ENCODE measurements at regions not wholly inside any gene's neighbourhood (a gene's known extent, or its start where the extent isn't known, plus 50 kb on each side); places are given as distances from the start of the nearest gene placed in this dataset.

DNA sequence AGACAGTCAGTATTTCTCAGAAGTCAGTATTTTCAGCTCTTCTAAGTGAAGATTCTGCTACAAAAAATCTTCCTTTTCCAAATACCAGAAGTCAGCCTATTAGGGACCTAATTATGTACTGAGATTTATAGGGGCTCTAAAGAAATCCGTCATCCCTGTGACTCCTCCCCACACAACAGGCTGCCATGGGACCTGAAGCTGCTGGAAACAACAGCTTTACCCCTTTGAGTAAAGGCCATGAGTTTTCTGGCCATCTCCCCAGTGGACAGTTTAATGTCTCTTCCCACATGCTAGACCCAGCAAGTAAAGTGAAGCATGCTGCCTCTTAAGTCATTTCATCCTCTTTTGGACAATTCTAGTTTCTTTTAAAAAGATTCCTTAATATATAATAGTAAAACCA, 255.7 kb upstream of the ACVR2A start:
- TF ChIP-seq ZNF114 (CRISPR knock-in tag; IDR thresholded peaks at IDR 0.05) = no peak
- TF ChIP-seq, protein P1, sequence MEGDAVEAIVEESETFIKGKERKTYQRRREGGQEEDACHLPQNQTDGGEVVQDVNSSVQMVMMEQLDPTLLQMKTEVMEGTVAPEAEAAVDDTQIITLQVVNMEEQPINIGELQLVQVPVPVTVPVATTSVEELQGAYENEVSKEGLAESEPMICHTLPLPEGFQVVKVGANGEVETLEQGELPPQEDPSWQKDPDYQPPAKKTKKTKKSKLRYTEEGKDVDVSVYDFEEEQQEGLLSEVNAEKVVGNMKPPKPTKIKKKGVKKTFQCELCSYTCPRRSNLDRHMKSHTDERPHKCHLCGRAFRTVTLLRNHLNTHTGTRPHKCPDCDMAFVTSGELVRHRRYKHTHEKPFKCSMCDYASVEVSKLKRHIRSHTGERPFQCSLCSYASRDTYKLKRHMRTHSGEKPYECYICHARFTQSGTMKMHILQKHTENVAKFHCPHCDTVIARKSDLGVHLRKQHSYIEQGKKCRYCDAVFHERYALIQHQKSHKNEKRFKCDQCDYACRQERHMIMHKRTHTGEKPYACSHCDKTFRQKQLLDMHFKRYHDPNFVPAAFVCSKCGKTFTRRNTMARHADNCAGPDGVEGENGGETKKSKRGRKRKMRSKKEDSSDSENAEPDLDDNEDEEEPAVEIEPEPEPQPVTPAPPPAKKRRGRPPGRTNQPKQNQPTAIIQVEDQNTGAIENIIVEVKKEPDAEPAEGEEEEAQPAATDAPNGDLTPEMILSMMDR (conservative IDR thresholded peaks at IDR 0.05; ENCODE audit: low read depth in 2 of 2) = no peak
- TF ChIP-seq, protein P2, sequence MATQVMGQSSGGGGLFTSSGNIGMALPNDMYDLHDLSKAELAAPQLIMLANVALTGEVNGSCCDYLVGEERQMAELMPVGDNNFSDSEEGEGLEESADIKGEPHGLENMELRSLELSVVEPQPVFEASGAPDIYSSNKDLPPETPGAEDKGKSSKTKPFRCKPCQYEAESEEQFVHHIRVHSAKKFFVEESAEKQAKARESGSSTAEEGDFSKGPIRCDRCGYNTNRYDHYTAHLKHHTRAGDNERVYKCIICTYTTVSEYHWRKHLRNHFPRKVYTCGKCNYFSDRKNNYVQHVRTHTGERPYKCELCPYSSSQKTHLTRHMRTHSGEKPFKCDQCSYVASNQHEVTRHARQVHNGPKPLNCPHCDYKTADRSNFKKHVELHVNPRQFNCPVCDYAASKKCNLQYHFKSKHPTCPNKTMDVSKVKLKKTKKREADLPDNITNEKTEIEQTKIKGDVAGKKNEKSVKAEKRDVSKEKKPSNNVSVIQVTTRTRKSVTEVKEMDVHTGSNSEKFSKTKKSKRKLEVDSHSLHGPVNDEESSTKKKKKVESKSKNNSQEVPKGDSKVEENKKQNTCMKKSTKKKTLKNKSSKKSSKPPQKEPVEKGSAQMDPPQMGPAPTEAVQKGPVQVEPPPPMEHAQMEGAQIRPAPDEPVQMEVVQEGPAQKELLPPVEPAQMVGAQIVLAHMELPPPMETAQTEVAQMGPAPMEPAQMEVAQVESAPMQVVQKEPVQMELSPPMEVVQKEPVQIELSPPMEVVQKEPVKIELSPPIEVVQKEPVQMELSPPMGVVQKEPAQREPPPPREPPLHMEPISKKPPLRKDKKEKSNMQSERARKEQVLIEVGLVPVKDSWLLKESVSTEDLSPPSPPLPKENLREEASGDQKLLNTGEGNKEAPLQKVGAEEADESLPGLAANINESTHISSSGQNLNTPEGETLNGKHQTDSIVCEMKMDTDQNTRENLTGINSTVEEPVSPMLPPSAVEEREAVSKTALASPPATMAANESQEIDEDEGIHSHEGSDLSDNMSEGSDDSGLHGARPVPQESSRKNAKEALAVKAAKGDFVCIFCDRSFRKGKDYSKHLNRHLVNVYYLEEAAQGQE (IDR thresholded peaks at IDR 0.05; ENCODE audit: unreplicated experiment) = no peak
- TF ChIP-seq EZH2 (IDR thresholded peaks at IDR 0.05; ENCODE audit: low read depth, unreplicated experiment) = no peak
- TF ChIP-seq POLR2AphosphoS5 (IDR thresholded peaks at IDR 0.05; ENCODE audit: low read depth) = no peak
- no peak for TF ChIP-seq CREB1 (CRISPR knock-in tag; IDR thresholded peaks at IDR 0.05; ENCODE audit: low read depth)
- TF ChIP-seq, protein P3, sequence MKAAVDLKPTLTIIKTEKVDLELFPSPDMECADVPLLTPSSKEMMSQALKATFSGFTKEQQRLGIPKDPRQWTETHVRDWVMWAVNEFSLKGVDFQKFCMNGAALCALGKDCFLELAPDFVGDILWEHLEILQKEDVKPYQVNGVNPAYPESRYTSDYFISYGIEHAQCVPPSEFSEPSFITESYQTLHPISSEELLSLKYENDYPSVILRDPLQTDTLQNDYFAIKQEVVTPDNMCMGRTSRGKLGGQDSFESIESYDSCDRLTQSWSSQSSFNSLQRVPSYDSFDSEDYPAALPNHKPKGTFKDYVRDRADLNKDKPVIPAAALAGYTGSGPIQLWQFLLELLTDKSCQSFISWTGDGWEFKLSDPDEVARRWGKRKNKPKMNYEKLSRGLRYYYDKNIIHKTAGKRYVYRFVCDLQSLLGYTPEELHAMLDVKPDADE (IDR thresholded peaks at IDR 0.05) = no peak
- no peak for TF ChIP-seq EZH2phosphoT487 (IDR thresholded peaks at IDR 0.05; ENCODE audit: unreplicated experiment)
- TF ChIP-seq NANOG (IDR thresholded peaks at IDR 0.05; ENCODE audit: borderline replicate concordance) = no peak
- TF ChIP-seq, protein P4, sequence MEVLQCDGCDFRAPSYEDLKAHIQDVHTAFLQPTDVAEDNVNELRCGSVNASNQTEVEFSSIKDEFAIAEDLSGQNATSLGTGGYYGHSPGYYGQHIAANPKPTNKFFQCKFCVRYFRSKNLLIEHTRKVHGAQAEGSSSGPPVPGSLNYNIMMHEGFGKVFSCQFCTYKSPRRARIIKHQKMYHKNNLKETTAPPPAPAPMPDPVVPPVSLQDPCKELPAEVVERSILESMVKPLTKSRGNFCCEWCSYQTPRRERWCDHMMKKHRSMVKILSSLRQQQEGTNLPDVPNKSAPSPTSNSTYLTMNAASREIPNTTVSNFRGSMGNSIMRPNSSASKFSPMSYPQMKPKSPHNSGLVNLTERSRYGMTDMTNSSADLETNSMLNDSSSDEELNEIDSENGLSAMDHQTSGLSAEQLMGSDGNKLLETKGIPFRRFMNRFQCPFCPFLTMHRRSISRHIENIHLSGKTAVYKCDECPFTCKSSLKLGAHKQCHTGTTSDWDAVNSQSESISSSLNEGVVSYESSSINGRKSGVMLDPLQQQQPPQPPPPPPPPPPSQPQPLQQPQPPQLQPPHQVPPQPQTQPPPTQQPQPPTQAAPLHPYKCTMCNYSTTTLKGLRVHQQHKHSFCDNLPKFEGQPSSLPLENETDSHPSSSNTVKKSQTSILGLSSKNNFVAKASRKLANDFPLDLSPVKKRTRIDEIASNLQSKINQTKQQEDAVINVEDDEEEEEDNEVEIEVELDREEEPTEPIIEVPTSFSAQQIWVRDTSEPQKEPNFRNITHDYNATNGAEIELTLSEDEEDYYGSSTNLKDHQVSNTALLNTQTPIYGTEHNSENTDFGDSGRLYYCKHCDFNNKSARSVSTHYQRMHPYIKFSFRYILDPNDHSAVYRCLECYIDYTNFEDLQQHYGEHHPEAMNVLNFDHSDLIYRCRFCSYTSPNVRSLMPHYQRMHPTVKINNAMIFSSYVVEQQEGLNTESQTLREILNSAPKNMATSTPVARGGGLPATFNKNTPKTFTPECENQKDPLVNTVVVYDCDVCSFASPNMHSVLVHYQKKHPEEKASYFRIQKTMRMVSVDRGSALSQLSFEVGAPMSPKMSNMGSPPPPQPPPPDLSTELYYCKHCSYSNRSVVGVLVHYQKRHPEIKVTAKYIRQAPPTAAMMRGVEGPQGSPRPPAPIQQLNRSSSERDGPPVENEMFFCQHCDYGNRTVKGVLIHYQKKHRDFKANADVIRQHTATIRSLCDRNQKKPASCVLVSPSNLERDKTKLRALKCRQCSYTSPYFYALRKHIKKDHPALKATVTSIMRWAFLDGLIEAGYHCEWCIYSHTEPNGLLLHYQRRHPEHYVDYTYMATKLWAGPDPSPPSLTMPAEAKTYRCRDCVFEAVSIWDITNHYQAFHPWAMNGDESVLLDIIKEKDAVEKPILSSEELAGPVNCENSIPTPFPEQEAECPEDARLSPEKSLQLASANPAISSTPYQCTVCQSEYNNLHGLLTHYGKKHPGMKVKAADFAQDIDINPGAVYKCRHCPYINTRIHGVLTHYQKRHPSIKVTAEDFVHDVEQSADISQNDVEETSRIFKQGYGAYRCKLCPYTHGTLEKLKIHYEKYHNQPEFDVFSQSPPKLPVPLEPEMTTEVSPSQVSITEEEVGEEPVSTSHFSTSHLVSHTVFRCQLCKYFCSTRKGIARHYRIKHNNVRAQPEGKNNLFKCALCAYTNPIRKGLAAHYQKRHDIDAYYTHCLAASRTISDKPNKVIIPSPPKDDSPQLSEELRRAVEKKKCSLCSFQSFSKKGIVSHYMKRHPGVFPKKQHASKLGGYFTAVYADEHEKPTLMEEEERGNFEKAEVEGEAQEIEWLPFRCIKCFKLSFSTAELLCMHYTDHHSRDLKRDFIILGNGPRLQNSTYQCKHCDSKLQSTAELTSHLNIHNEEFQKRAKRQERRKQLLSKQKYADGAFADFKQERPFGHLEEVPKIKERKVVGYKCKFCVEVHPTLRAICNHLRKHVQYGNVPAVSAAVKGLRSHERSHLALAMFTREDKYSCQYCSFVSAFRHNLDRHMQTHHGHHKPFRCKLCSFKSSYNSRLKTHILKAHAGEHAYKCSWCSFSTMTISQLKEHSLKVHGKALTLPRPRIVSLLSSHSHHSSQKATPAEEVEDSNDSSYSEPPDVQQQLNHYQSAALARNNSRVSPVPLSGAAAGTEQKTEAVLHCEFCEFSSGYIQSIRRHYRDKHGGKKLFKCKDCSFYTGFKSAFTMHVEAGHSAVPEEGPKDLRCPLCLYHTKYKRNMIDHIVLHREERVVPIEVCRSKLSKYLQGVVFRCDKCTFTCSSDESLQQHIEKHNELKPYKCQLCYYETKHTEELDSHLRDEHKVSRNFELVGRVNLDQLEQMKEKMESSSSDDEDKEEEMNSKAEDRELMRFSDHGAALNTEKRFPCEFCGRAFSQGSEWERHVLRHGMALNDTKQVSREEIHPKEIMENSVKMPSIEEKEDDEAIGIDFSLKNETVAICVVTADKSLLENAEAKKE (CRISPR knock-in tag; IDR thresholded peaks at IDR 0.05) = no peak
- no peak for TF ChIP-seq ZNF331 (CRISPR knock-in tag; IDR thresholded peaks at IDR 0.05; ENCODE audit: low read depth)
- TF ChIP-seq STAT1 (IDR thresholded peaks at IDR 0.05; ENCODE audit: unreplicated experiment) = no peak
- no peak for TF ChIP-seq JUNB (IDR thresholded peaks at IDR 0.05; ENCODE audit: unreplicated experiment)

All from GM23338 (cell line).